Hepatocyte (in vitro differentiated cells): ENCODE measurements at regions not wholly inside any gene's neighbourhood (a gene's known extent, or its start where the extent isn't known, plus 50 kb on each side); places are given as distances from the start of the nearest gene placed in this dataset.

Experiments used
- DNase-seq: peaks from one replicate; pipeline ENCODE4 v3.0.0-alpha.2; 2016; ENCODE audit warnings: low spot score
- H2AFZ ChIP-seq: fragments of 200-600 bp; sonication (generic); 2 replicates; pipeline ENCODE4 v1.6.0; 2016; ENCODE audit warnings: antibody characterized with exemption, mild to moderate bottlenecking
- H3K27ac ChIP-seq: fragments of 200-600 bp; sonication (generic); 2 replicates; pipeline ENCODE4 v1.5.1; 2016; ENCODE audit warnings: mild to moderate bottlenecking
- H3K27me3 ChIP-seq: fragments of 200-600 bp; sonication (generic); 2 replicates; pipeline ENCODE4 v1.6.1; 2016
- H3K36me3 ChIP-seq: fragments of 200-600 bp; sonication (generic); replicated peaks from 2 replicates; pipeline ENCODE4 v1.5.1; 2016; ENCODE audit warnings: low read depth; ENCODE audit not compliant: insufficient read depth
- H3K4me1 ChIP-seq: fragments of 200-600 bp; sonication (generic); 2 replicates; pipeline ENCODE4 v1.5.1; 2016; ENCODE audit warnings: mild to moderate bottlenecking, moderate library complexity; ENCODE audit not compliant: insufficient read depth
- H3K4me2 ChIP-seq: fragments of 200-600 bp; sonication (generic); 2 replicates; pipeline ENCODE4 v1.6.0; 2016
- H3K4me3 ChIP-seq: fragments of 200-600 bp; sonication (generic); 2 replicates; pipeline ENCODE4 v1.5.1; 2016; ENCODE audit warnings: mild to moderate bottlenecking
- H3K79me2 ChIP-seq: fragments of 200-600 bp; sonication (generic); 2 replicates; pipeline ENCODE4 v1.6.0; 2017; ENCODE audit warnings: mild to moderate bottlenecking
- H3K9me2 ChIP-seq: fragments of 200-600 bp; sonication (generic); replicated peaks from 2 replicates; pipeline ENCODE4 v1.6.0; 2017; ENCODE audit warnings: mild to moderate bottlenecking; ENCODE audit not compliant: insufficient read depth
- H3K9me3 ChIP-seq: fragments of 200-600 bp; sonication (generic); 2 replicates; pipeline ENCODE4 v1.5.1; 2016; ENCODE audit warnings: low read depth, mild to moderate bottlenecking
- H4K20me1 ChIP-seq: fragments of 200-600 bp; sonication (generic); 2 replicates; pipeline ENCODE4 v1.6.0; 2016; ENCODE audit warnings: mild to moderate bottlenecking; ENCODE audit not compliant: insufficient read depth, poor library complexity, severe bottlenecking
- EZH2 ChIP-seq: fragments of 200-600 bp; sonication (generic); IDR thresholded peaks from 2 replicates; pipeline ENCODE4 v1.6.1; 2016; ENCODE audit warnings: antibody characterized with exemption, mild to moderate bottlenecking, borderline replicate concordance
- EZH2phosphoT487 ChIP-seq: fragments of 200-600 bp; sonication (generic); IDR thresholded peaks from one replicate; pipeline ENCODE4 v1.6.1; 2018; ENCODE audit warnings: antibody characterized with exemption, mild to moderate bottlenecking, low read depth, moderate library complexity; ENCODE audit not compliant: unreplicated experiment, severe bottlenecking
- WGBS: methylation state at CpG from one replicate; pipeline ENCODE4 v1.1.6; 2016; ENCODE audit warnings: low lambda C conversion rate; ENCODE audit errors: missing lambda C conversion rate; 5-methylcytosine and 5-hydroxymethylcytosine counted together
- TF ChIP-seq, protein P1 (sequence below): fragments of 200-600 bp; sonication (generic); IDR thresholded peaks from 2 replicates; pipeline ENCODE4 v1.5.1; 2016; ENCODE audit warnings: antibody characterized with exemption, mild to moderate bottlenecking; ENCODE audit not compliant: poor library complexity

DNA sequence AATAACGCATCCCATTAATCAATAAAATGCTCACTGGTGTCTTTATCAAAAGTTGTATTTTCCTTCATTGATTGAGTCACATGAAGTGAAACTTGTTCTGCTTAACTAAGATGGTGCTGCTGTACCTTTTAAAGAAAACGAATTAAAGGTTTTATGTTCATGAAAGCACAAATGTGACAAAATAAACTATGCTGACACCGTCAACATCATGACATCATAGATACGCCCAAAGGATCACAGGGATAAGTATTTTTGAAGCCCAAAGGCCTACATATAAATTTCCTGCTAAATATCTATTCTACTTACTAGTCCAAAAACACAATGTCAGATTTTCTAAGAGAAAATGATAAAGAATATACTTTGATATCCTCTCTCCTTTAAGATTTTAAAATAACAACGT lies 94.4 kb downstream of the FAM217A start:
- H3K4me2 ChIP-seq, result no peak overlapping the region
- peaks cover 20% of the 10 kb centered on the region for H3K79me2 ChIP-seq
- H3K27me3 ChIP-seq, result no peaks in the 10 kb centered on the region
- no peaks in the 10 kb centered on the region for H3K9me3 ChIP-seq
- no peak for DNase-seq
- WGBS, result 96% methylated on average over 5 of the region's 5 CpGs
- H3K4me1 ChIP-seq, result peaks cover 7% of the 10 kb centered on the region
- H4K20me1 ChIP-seq, result no peaks in the 10 kb centered on the region
- no peak overlapping the region for H3K4me3 ChIP-seq
- H3K36me3 ChIP-seq, result no peaks in the 10 kb centered on the region
- TF ChIP-seq, protein P1, sequence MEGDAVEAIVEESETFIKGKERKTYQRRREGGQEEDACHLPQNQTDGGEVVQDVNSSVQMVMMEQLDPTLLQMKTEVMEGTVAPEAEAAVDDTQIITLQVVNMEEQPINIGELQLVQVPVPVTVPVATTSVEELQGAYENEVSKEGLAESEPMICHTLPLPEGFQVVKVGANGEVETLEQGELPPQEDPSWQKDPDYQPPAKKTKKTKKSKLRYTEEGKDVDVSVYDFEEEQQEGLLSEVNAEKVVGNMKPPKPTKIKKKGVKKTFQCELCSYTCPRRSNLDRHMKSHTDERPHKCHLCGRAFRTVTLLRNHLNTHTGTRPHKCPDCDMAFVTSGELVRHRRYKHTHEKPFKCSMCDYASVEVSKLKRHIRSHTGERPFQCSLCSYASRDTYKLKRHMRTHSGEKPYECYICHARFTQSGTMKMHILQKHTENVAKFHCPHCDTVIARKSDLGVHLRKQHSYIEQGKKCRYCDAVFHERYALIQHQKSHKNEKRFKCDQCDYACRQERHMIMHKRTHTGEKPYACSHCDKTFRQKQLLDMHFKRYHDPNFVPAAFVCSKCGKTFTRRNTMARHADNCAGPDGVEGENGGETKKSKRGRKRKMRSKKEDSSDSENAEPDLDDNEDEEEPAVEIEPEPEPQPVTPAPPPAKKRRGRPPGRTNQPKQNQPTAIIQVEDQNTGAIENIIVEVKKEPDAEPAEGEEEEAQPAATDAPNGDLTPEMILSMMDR, result no peak
- TF ChIP-seq EZH2phosphoT487, result no peak
- no peak for TF ChIP-seq EZH2
- no peaks in the 10 kb centered on the region for H3K9me2 ChIP-seq
- no peak overlapping the region for H3K27ac ChIP-seq
- H2AFZ ChIP-seq, result no peak overlapping the region

DNA sequence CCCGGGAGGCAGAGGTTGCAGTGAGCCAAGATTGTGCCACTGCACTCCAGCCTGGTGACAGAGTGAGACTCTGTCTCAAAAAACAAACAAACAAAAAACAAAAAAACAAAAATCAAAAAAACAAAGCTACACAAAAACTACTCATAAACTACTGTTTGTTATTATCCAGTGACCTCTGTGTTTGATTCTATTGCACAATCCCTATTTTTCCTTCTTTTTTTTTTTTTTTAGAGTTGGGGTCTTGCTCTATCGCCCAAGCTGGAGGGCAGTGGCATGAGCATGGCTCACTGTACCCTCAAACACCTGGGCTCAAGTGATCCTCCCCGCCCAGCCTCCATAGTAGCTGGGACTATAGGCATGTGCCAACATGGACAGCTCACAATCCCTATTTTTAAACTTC lies 92.7 kb downstream of the FAM217A start:
- 97% methylated on average over 3 of the region's 3 CpGs for WGBS
- Histone ChIP-seq H3K4me2 (no peak overlapping the region), H3K4me3 (no peak overlapping the region), H4K20me1 (no peaks in the 10 kb centered on the region), H3K79me2 (peaks cover 24% of the 10 kb centered on the region), H3K4me1 (peaks cover 10% of the 10 kb centered on the region), H3K36me3 (no peaks in the 10 kb centered on the region), H3K9me2 (no peaks in the 10 kb centered on the region), H3K27ac (no peak overlapping the region), H2AFZ (no peak overlapping the region), H3K9me3 (no peaks in the 10 kb centered on the region), H3K27me3 (no peaks in the 10 kb centered on the region)
- TF ChIP-seq, protein P1, result no peak
- TF ChIP-seq EZH2 (no peak), EZH2phosphoT487 (no peak)
- no peak for DNase-seq

DNA sequence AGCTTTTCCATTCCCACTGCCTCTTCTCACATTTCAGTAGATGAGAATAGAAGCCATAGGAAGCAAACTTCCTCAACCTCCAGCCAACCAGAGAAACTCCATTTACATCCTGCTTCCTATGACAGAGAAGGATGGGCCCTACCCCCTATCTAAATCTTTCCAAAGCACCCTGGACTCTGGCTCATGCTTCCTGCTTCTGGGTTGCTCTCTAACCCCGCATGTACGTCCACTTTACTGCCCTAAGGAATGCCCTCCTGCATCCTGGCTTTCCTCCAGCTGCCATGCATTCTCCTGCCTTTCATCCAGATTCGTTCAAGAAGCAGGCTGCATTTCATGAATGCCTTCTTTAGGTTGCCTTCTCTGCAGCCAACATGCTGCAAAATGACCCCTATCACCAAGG lies 91.9 kb downstream of the FAM217A start:
- whole genome bisulfite sequencing, result 39% methylated on average over 3 of the region's 3 CpGs
- peak; percentile 32 for DNase-seq
- H3K4me3 ChIP-seq, result no peak overlapping the region
- H3K27ac ChIP-seq, result peak overlapping the region; percentile 41
- H3K9me3 ChIP-seq, result no peaks in the 10 kb centered on the region
- no peaks in the 10 kb centered on the region for H4K20me1 ChIP-seq
- H3K9me2 ChIP-seq, result no peaks in the 10 kb centered on the region
- TF ChIP-seq EZH2phosphoT487 (no peak), EZH2 (no peak)
- TF ChIP-seq, protein P1, result no peak
- H3K79me2 ChIP-seq, result peaks cover 29% of the 10 kb centered on the region
- H2AFZ ChIP-seq, result no peak overlapping the region
- H3K36me3 ChIP-seq, result no peaks in the 10 kb centered on the region
- no peaks in the 10 kb centered on the region for H3K27me3 ChIP-seq
- no peak overlapping the region for H3K4me2 ChIP-seq
- H3K4me1 ChIP-seq, result peaks cover 17% of the 10 kb centered on the region

DNA sequence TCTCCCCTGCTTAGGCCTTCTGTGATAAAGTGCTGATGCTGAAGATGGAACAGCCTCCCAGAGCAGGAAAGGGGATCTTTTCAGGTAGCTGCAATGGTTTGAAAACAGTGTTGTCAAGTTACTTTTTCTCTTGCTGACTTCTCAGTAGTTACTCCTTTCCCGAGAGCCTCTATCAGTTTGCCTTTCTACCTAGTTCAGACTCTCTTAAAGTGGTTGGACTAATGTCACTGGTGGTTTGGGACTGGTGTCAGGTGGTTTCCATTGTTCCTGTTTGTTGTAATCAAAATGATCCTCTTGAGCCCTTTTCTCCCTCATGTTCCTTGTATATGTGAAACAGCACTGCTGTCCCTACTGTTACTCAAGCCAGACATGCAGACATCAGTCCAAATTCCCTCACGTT lies 91.4 kb downstream of the FAM217A start:
- Histone ChIP-seq H3K9me2 (no peaks in the 10 kb centered on the region), H3K27ac (no peak overlapping the region), H3K4me1 (peaks cover 17% of the 10 kb centered on the region), H3K4me2 (no peak overlapping the region), H3K4me3 (no peak overlapping the region), H3K9me3 (no peaks in the 10 kb centered on the region), H3K36me3 (no peaks in the 10 kb centered on the region), H3K79me2 (peaks cover 29% of the 10 kb centered on the region), H4K20me1 (no peaks in the 10 kb centered on the region), H3K27me3 (no peaks in the 10 kb centered on the region), H2AFZ (no peak overlapping the region)
- no peak for DNase-seq
- 93% methylated on average over 2 of the region's 2 CpGs for WGBS
- TF ChIP-seq EZH2phosphoT487 (no peak), EZH2 (no peak)
- TF ChIP-seq, protein P1, result no peak
